ENCODE measurements at regions not wholly inside any gene's neighbourhood (a gene's known extent, or its start where the extent isn't known, plus 50 kb on each side); places are given as distances from the start of the nearest gene placed in this dataset.

DNA sequence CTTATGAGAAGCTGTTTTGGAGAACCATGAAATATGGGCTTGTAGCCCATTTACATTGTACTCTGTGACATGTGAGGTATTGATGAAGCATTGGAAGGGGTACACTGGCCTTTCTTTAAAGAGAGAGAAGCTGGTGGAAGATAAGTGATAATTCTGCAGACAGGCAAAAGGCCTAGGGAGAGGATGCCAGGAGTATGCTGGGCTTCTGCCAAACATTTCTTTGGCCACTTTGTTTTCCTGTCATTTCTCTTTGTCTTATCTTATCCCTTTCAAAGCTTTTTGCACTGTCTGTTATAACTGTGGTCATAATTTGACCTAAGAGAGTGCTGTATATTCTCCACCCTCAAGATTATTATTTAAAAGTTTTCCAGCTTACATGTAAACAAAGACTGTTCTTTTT is 109.6 kb upstream of the SEMA6D start:
- H3K9me3 Mint-ChIP-seq: no peaks in the 10 kb centered on the region
- no peak overlapping the region for H3K27ac Mint-ChIP-seq
- intact Hi-C loops (cut with micrococcal nuclease): no loop called here
- DNase-seq (ENCODE audit: low spot score): no peak
- H3K4me1 Mint-ChIP-seq (ENCODE audit: low read depth): no peaks in the 10 kb centered on the region
- H3K27me3 Mint-ChIP-seq (ENCODE audit: insufficient read depth): no peaks in the 10 kb centered on the region
- H3K36me3 Mint-ChIP-seq (ENCODE audit: low read depth): no peaks in the 10 kb centered on the region
- H3K4me3 Mint-ChIP-seq: no peak overlapping the region

DNA sequence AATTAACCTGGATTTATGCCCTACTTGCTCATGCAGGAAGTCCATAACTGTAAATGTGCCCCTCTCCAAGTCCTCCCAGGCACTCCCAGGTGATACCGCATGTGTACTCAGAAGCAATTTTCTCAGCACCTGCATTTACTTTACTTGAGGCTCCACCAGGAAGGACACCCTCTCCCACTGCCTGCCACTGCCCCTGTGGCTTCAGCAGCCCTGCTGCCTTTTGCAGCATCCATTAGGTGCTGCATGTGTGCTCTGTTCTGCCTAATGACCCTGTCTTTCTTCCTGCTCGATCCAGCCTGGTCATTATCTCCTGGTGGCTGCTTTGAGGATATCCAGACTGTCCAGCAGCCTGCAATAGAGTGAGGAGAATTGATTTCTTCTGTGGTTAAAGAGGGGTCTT is 107.6 kb upstream of the SEMA6D start:
- Mint-ChIP-seq H3K27me3 (ENCODE audit: insufficient read depth) (no peaks in the 10 kb centered on the region), H3K36me3 (ENCODE audit: low read depth) (no peaks in the 10 kb centered on the region), H3K27ac (no peak overlapping the region), H3K4me3 (no peak overlapping the region), H3K4me1 (ENCODE audit: low read depth) (no peaks in the 10 kb centered on the region), H3K9me3 (no peaks in the 10 kb centered on the region)
- intact Hi-C loops (cut with micrococcal nuclease): no loop called here
- DNase-seq (ENCODE audit: low spot score): no peak

DNA sequence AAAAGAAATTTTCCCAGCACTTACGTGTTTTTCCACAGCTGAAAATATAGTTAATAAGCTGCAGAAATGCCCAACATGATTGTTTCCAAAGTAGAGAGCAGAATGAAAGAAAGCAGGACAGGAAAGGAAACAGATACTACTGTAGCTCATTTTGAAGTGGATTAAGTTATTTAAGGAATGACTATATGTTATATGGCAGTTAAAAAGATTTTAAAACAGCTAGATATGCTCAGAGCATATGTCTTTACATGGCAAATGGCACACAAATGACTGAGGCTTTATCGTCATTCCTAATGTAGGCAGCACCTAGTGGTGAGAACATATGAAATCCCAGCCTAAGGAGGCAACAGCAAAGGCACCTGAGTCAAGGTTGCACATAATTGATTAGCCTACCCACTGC is 106.6 kb upstream of the SEMA6D start:
- Mint-ChIP-seq H3K4me3 (no peak overlapping the region), H3K36me3 (ENCODE audit: low read depth) (no peaks in the 10 kb centered on the region), H3K9me3 (no peaks in the 10 kb centered on the region), H3K27ac (no peak overlapping the region), H3K27me3 (ENCODE audit: insufficient read depth) (no peaks in the 10 kb centered on the region), H3K4me1 (ENCODE audit: low read depth) (no peaks in the 10 kb centered on the region)
- intact Hi-C loops (cut with micrococcal nuclease): no loop called here
- no peak for DNase-seq (ENCODE audit: low spot score)

DNA sequence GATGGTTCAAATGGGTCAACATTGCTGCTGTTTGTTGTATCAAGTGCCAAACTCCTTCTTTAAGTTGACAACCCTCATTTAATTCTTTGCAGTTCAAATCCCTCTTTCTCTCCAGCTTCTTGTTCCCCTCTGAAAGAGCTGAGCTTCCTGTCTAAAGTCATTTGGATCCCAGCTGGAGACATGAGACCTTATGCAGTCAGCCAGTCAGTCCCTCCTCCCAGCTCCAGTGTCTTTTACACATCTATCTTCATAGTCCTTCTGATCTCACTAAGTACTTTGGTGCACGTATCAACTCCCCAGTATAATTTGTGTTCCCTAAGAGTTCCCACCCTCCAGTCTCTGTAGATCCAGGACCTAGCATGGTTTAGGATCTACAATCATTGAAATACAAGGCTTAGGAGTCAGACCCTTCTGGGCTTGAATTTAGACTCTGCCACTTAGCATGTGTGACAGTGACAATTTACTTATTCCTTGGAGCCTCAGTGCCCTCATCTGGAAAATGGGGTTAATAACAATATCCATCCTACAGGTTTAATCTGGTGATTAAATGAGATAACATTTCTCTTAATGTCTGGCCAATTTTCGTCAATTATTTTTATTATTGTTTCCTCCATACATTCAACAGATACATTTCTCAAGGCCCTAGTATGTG is 102.8 kb upstream of the SEMA6D start:
- Mint-ChIP-seq H3K4me1 (ENCODE audit: low read depth) (no peaks in the 10 kb centered on the region), H3K4me3 (no peak overlapping the region), H3K27me3 (ENCODE audit: insufficient read depth) (no peaks in the 10 kb centered on the region), H3K27ac (no peak overlapping the region), H3K9me3 (no peaks in the 10 kb centered on the region), H3K36me3 (ENCODE audit: low read depth) (no peaks in the 10 kb centered on the region)
- intact Hi-C loops (cut with micrococcal nuclease): no loop called here
- no peak for DNase-seq (ENCODE audit: low spot score)

DNA sequence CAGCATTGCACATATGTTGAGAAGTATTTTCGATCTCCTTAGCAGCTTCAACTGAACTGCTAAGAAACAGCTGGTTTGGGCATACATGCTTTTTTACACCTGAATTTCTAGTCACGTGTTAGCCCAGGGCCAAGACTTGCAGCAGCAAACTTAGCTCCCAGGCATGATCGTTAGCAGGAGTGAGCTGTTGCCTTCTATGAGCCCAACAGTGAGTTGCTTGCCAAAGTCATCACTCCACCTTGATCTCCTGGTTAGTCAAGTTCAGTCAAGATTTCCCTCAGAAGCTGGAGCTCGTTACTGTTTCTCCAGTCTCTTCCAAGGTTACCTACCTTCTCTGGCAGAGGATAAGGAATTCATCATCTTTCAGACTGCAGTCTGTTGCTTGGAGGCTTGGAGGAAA is 100.4 kb upstream of the SEMA6D start:
- intact Hi-C loops (cut with micrococcal nuclease): no loop called here

DNA sequence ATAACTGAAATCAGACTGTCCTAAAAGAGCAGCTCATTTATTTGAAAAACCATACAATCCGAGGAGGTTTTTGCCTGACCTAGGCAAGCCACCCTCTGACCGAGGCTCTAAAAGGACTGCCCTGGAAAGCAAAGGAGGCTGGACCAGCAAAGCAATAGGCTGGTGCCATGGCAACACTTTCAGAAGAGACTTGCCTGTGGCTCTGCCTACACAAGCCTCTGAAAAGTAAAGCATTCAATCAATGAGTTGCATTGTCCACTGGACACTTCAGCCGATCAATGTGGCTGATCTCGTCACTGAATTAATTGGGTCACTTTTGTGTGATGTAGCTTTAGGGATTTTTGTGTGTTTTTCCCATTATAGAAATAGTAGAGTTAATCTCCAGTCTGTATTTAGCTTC is 99.1 kb upstream of the SEMA6D start:
- no peak overlapping the region for H3K27ac Mint-ChIP-seq
- no peaks in the 10 kb centered on the region for H3K36me3 Mint-ChIP-seq (ENCODE audit: low read depth)
- intact Hi-C loops (cut with micrococcal nuclease): no loop called here
- no peaks in the 10 kb centered on the region for H3K4me1 Mint-ChIP-seq (ENCODE audit: low read depth)
- H3K4me3 Mint-ChIP-seq: no peak overlapping the region
- no peaks in the 10 kb centered on the region for H3K9me3 Mint-ChIP-seq
- DNase-seq (ENCODE audit: low spot score): no peak
- no peaks in the 10 kb centered on the region for H3K27me3 Mint-ChIP-seq (ENCODE audit: insufficient read depth)

More for the DNA sequence above, 100.4 kb upstream of the SEMA6D start:
- no peaks in the 10 kb centered on the region for H3K36me3 Mint-ChIP-seq (ENCODE audit: low read depth)
- DNase-seq (ENCODE audit: low spot score): no peak
- H3K4me3 Mint-ChIP-seq: no peak overlapping the region
- H3K27ac Mint-ChIP-seq: no peak overlapping the region
- H3K9me3 Mint-ChIP-seq: no peaks in the 10 kb centered on the region
- no peaks in the 10 kb centered on the region for H3K4me1 Mint-ChIP-seq (ENCODE audit: low read depth)
- no peaks in the 10 kb centered on the region for H3K27me3 Mint-ChIP-seq (ENCODE audit: insufficient read depth)

DNA sequence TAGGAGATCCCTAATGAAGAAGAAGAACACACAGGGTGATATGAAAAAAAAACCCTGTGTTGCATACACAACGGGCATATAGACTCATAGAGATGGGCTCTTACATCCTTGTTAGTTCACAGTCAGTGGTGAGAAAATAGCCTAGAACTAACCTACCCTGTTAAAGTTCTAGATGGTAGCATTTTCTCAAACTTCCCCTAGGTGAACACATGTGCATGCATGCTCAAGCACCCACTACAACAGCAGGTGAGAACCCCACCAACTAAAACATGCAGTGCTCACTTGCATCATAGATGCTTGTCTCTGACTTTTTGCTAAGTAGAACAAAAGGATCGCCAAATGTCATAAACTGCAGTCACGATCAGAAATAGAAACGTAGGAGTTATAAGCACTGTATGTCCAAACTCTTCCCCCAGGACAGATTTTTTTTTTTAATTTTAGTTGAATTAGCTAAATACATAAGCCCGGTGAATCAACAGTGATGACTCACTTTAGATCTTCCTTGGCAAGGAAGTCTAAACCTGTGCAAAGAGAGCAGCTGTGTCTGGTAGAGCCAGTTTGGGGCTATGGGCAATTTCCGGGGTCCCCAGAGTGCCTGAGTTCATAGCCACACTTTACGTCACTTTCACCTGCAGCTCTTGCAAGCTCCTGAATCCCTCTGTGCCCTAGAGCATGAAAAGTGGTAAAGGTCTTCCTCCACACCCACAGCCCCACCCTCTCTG is 96.2 kb upstream of the SEMA6D start:
- no peaks in the 10 kb centered on the region for H3K27me3 Mint-ChIP-seq (ENCODE audit: insufficient read depth)
- no peaks in the 10 kb centered on the region for H3K36me3 Mint-ChIP-seq (ENCODE audit: low read depth)
- intact Hi-C loops (cut with micrococcal nuclease): no loop called here
- no peak overlapping the region for H3K27ac Mint-ChIP-seq
- H3K4me1 Mint-ChIP-seq (ENCODE audit: low read depth): no peaks in the 10 kb centered on the region
- no peak for DNase-seq (ENCODE audit: low spot score)
- H3K4me3 Mint-ChIP-seq: no peak overlapping the region
- H3K9me3 Mint-ChIP-seq: no peaks in the 10 kb centered on the region

DNA sequence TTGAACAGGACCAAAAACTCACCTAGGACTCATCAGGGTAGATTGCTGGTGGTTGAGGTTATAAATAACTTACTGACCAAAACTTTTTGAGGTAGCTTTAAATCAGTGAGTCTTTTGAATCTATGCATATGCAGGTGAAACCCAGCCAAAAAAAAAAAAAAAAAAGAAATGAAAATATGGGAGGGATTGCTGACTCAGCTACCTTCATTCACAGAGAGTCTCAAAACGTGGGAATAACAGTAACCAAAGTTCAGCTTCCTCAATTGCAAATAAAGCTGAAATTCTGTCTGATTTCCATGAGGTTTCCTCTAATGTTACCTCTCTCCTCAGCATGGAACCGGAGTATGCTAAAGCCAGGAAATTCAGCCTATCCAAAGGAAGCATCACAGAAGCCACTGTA is 95.2 kb upstream of the SEMA6D start:
- no peak for DNase-seq (ENCODE audit: low spot score)
- Mint-ChIP-seq H3K9me3 (no peaks in the 10 kb centered on the region), H3K4me1 (ENCODE audit: low read depth) (no peaks in the 10 kb centered on the region), H3K27me3 (ENCODE audit: insufficient read depth) (no peaks in the 10 kb centered on the region), H3K27ac (no peak overlapping the region), H3K36me3 (ENCODE audit: low read depth) (no peaks in the 10 kb centered on the region), H3K4me3 (no peak overlapping the region)
- intact Hi-C loops (cut with micrococcal nuclease): no loop called here

DNA sequence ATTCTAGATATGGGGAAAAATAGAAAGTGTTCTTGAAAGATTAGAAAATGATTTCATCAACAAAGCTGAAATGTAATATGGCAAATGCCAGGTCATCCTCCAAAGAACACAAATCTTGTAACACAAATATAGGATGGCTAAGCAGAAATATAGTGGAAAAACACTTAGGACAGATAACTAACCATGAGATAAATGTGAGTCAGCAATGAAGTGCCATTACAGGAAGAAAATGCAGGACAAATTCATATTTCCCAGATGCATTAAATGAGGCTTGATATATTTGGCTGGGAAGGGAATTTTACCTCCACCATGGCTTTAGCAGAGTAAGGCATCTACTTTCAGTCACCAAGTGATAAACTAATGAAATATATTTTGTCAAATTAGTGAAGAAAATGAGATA is 92.8 kb upstream of the SEMA6D start:
- intact Hi-C loops (cut with micrococcal nuclease): no loop called here
- no peaks in the 10 kb centered on the region for H3K27me3 Mint-ChIP-seq (ENCODE audit: insufficient read depth)
- H3K27ac Mint-ChIP-seq: no peak overlapping the region
- H3K9me3 Mint-ChIP-seq: no peaks in the 10 kb centered on the region
- no peak for DNase-seq (ENCODE audit: low spot score)
- no peaks in the 10 kb centered on the region for H3K36me3 Mint-ChIP-seq (ENCODE audit: low read depth)
- no peaks in the 10 kb centered on the region for H3K4me1 Mint-ChIP-seq (ENCODE audit: low read depth)
- no peak overlapping the region for H3K4me3 Mint-ChIP-seq

DNA sequence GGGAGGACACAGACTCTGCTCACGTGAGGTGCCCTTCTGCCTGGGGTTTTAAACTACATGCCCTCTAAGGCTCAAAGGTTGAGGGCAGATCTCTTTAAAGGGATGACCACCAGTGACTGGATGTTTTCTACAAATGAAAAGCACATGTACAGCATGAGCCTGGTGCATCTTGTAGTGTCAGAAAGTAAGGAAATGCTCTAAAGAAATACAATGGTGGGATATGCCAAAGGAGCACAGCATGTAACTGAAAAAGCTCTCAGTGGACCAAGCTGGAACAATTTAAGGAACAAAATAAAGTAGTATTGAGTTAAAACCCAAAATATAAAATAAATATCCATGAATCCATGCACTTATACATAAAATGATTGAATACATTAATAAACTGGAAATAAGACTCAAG is 78.3 kb upstream of the SEMA6D start:
- Mint-ChIP-seq H3K9me3 (no peaks in the 10 kb centered on the region), H3K36me3 (ENCODE audit: low read depth) (no peaks in the 10 kb centered on the region), H3K4me1 (ENCODE audit: low read depth) (no peaks in the 10 kb centered on the region), H3K4me3 (no peak overlapping the region), H3K27ac (no peak overlapping the region), H3K27me3 (ENCODE audit: insufficient read depth) (no peaks in the 10 kb centered on the region)
- no peak for DNase-seq (ENCODE audit: low spot score)
- intact Hi-C loops (cut with micrococcal nuclease): no loop called here

DNA sequence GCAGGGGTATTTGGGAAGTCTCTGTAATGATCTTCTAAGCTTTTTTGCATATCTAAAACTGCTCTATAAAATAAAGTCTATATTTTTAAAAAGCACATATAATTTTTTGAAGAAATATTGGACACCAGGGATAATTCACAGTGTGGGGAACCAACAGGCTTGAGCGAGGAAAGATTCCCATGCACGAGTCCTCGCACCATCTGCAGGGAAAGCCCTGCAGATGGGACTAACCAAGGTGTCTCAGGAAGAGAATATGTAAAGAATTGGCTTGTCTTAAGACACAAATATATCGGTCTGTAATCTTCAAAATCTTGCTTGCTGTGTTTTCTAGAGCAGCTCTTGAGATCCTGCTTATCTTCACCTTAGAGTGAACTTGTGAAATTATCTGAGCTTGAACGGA is 77.2 kb upstream of the SEMA6D start:
- intact Hi-C loops (cut with micrococcal nuclease): no loop called here
- Mint-ChIP-seq H3K27me3 (ENCODE audit: insufficient read depth) (no peaks in the 10 kb centered on the region), H3K36me3 (ENCODE audit: low read depth) (no peaks in the 10 kb centered on the region), H3K27ac (no peak overlapping the region), H3K9me3 (no peaks in the 10 kb centered on the region), H3K4me1 (ENCODE audit: low read depth) (no peaks in the 10 kb centered on the region), H3K4me3 (no peak overlapping the region)
- no peak for DNase-seq (ENCODE audit: low spot score)

DNA sequence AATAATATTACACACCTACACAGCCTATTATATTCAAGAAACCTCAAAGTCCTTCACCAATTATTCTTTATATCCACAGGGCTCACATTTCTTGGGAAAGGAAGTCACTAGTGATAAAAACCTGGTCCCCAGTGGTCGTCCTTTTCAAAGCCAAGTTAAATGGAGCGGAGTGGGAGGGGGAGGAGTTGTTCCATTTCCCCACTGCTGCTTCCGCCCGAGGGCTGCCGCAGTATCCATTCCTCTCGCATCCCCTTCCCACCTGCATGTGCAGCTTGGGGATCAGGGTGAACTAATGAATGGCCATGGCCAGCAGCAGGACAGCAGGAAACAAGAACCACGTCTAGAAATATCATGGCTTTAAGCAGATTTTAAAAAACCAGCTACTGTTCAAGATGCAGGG is 76.4 kb upstream of the SEMA6D start:
- DNase-seq (ENCODE audit: low spot score): no peak
- H3K36me3 Mint-ChIP-seq (ENCODE audit: low read depth): no peaks in the 10 kb centered on the region
- no peak overlapping the region for H3K4me3 Mint-ChIP-seq
- no peak overlapping the region for H3K27ac Mint-ChIP-seq
- no peaks in the 10 kb centered on the region for H3K27me3 Mint-ChIP-seq (ENCODE audit: insufficient read depth)
- no peaks in the 10 kb centered on the region for H3K9me3 Mint-ChIP-seq
- H3K4me1 Mint-ChIP-seq (ENCODE audit: low read depth): no peaks in the 10 kb centered on the region
- intact Hi-C loops (cut with micrococcal nuclease): no loop called here

DNA sequence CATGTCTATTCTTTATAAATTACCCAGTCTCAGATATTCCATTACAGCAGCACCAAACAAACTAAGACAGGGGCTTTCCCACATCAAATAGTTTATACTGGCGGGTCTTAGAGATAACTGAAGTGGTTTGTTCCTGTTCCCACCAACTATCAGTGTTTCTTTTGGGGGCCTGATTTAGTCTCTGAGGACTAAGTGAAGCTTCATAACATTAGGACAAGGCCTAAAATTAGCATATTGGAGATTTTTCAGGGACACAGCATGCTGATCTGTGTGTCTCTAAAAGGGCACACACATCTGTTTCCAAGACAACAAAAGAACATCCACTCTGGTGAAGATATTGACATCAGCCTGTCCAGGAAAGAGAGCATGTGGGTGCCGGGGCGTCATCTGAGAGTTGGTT is 72.6 kb upstream of the SEMA6D start:
- Mint-ChIP-seq H3K4me1 (ENCODE audit: low read depth) (no peaks in the 10 kb centered on the region), H3K27me3 (ENCODE audit: insufficient read depth) (no peaks in the 10 kb centered on the region), H3K27ac (no peak overlapping the region), H3K36me3 (ENCODE audit: low read depth) (no peaks in the 10 kb centered on the region), H3K9me3 (no peaks in the 10 kb centered on the region), H3K4me3 (no peak overlapping the region)
- intact Hi-C loops (cut with micrococcal nuclease): no loop called here
- DNase-seq (ENCODE audit: low spot score): no peak

DNA sequence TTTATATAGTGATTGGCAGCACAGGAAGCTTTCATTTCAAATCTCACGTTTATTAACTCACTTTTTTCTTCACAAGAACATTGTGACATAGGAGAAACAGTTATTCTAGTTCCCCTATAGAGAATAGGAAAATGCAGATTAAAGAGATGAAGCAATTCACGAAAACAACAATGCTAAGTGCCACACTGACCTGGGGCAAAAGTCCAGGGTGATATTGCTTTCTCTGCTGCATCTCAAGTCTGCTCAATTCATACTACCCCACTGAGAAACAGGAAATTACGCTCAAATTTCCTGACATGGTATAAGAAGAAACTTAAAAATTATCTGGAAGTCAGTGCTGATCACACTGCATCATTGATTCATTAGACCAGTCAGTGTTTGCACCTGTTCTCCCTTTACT is 66.7 kb upstream of the SEMA6D start:
- no peak overlapping the region for H3K27ac Mint-ChIP-seq
- intact Hi-C loops (cut with micrococcal nuclease): no loop called here
- no peaks in the 10 kb centered on the region for H3K9me3 Mint-ChIP-seq
- H3K27me3 Mint-ChIP-seq (ENCODE audit: insufficient read depth): no peaks in the 10 kb centered on the region
- DNase-seq (ENCODE audit: low spot score): no peak
- no peaks in the 10 kb centered on the region for H3K36me3 Mint-ChIP-seq (ENCODE audit: low read depth)
- no peak overlapping the region for H3K4me3 Mint-ChIP-seq
- no peaks in the 10 kb centered on the region for H3K4me1 Mint-ChIP-seq (ENCODE audit: low read depth)
